PC-9 (cell line): ENCODE measurements at regions not wholly inside any gene's neighbourhood (a gene's known extent, or its start where the extent isn't known, plus 50 kb on each side); places are given as distances from the start of the nearest gene placed in this dataset.

Source experiments
- BruUV-seq: library from RNA; stranded (reverse); fragments of 400-500 nt; replicated peaks from 2 replicates; lab custom pipeline; 2021; lab: Mats Ljungman, UMichigan
- CTCF ChIA-PET: fragments of 300-600 bp; sonication (Branson Sonifier 250); formaldehyde crosslinking; loops from one replicate; lab custom pipeline; 2022; ENCODE audit warnings: antibody characterized with exemption; lab: Charles Lee
- POLR2A ChIA-PET: fragments of 300-600 bp; sonication (Branson Sonifier 250); formaldehyde crosslinking; loops from one replicate; lab custom pipeline; 2022; ENCODE audit warnings: antibody characterized with exemption; ENCODE audit not compliant: unreplicated experiment; lab: Charles Lee
- DNase-seq, 2 experiments: peaks; one replicate each; pipeline versions ENCODE4 v3.0.0 to v3.0.0-alpha.2; 2015 to 2022; ENCODE audit warnings: mixed read lengths in 1 of 2
- H2AFZ ChIP-seq: fragments of 200-600 bp; sonication (generic); 2 replicates; pipeline ENCODE4 v1.8.1; 2017; ENCODE audit warnings: antibody characterized with exemption
- H3F3A ChIP-seq: fragments of 200-600 bp; sonication (generic); 2 replicates; pipeline ENCODE4 v1.8.1; 2017; ENCODE audit warnings: antibody characterized with exemption, mild to moderate bottlenecking, low read depth; ENCODE audit not compliant: insufficient read depth
- H3K27ac ChIP-seq: fragments of 200-600 bp; sonication (generic); 2 replicates; pipeline ENCODE4 v1.6.1; 2016; ENCODE audit warnings: mixed run types
- H3K27me3 ChIP-seq: fragments of 200-600 bp; sonication (generic); 2 replicates; pipeline ENCODE4 v1.6.1; 2016; ENCODE audit warnings: low read depth, mixed run types; ENCODE audit not compliant: insufficient read depth
- H3K36me3 ChIP-seq: fragments of 200-600 bp; sonication (generic); 2 replicates; pipeline ENCODE4 v1.6.1; 2016; ENCODE audit warnings: low read depth, mixed run types
- H3K4me1 ChIP-seq: fragments of 200-600 bp; sonication (generic); replicated peaks from 2 replicates; pipeline ENCODE4 v1.6.1; 2016; ENCODE audit warnings: mixed run types; ENCODE audit not compliant: insufficient read depth
- H3K4me2 ChIP-seq: fragments of 200-600 bp; sonication (generic); 2 replicates; pipeline ENCODE4 v1.6.1; 2017; ENCODE audit warnings: mixed run types
- H3K4me3 ChIP-seq: fragments of 200-600 bp; sonication (generic); 2 replicates; pipeline ENCODE4 v1.6.1; 2016; ENCODE audit warnings: mixed run types
- H3K79me2 ChIP-seq: fragments of 200-600 bp; sonication (generic); 2 replicates; pipeline ENCODE4 v1.6.1; 2017; ENCODE audit warnings: low read depth, mixed run types
- H3K9me2 ChIP-seq: fragments of 200-600 bp; sonication (generic); 2 replicates; pipeline ENCODE4 v1.8.1; 2017; ENCODE audit warnings: mild to moderate bottlenecking; ENCODE audit not compliant: insufficient read depth
- H3K9me3 ChIP-seq: fragments of 200-600 bp; sonication (generic); 2 replicates; pipeline ENCODE4 v1.8.1; 2016; ENCODE audit warnings: low read depth; ENCODE audit not compliant: insufficient read depth
- H4K20me1 ChIP-seq: fragments of 200-600 bp; sonication (generic); 2 replicates; pipeline ENCODE4 v1.8.1; 2017; ENCODE audit not compliant: insufficient read depth
- EZH2 ChIP-seq: fragments of 200-600 bp; sonication (generic); IDR thresholded peaks from 2 replicates; pipeline ENCODE4 v1.8.0; 2017; ENCODE audit warnings: antibody characterized with exemption, low read depth
- intact Hi-C: fragments of 100-400 bp; cut with micrococcal nuclease; formaldehyde crosslinking; loops from one replicate; pipeline ENCODE4 v1.10.0; 2022; ENCODE audit not compliant: unreplicated experiment
- TF ChIP-seq, protein P1 (sequence below): fragments of 200-600 bp; sonication (generic); conservative IDR thresholded peaks from 2 replicates; pipeline ENCODE4 v1.6.1; 2017; ENCODE audit warnings: mixed run types, antibody characterized with exemption, mild to moderate bottlenecking, moderate library complexity

DNA sequence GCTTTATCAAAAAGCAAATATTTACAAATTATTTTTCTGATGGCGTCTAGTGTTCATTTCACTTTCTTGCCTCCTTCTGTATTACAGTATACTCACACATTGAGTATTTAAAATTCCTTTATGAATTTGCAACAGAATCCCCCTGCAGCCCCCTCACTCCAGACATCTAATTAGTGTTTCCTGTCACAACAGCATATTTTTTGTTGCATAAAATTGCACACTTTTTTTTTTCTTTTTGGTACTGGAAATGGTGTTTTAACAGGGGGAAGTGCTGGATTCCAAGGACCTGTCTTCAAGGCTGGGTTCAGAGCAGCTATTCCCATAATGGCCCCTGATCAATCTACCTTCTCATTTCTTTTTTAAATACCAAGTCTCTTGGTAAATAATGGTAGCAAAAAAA, 184.3 kb upstream of the HMCN1 start:
- Histone ChIP-seq H3K27ac (no peak overlapping the region), H4K20me1 (no peaks in the 10 kb centered on the region), H3K36me3 (no peaks in the 10 kb centered on the region), H2AFZ (no peak overlapping the region), H3K9me3 (no peaks in the 10 kb centered on the region), H3K27me3 (no peaks in the 10 kb centered on the region), H3K79me2 (no peaks in the 10 kb centered on the region), H3K4me1 (no peaks in the 10 kb centered on the region), H3K4me2 (no peak overlapping the region), H3F3A (no peaks in the 10 kb centered on the region), H3K9me2 (no peaks in the 10 kb centered on the region), H3K4me3 (no peak overlapping the region)
- ChIA-PET POLR2A (no interaction called here), CTCF (no interaction called here)
- BruUV-seq = no TSS peak
- no peak for DNase-seq
- TF ChIP-seq EZH2 = no peak
- TF ChIP-seq, protein P1, sequence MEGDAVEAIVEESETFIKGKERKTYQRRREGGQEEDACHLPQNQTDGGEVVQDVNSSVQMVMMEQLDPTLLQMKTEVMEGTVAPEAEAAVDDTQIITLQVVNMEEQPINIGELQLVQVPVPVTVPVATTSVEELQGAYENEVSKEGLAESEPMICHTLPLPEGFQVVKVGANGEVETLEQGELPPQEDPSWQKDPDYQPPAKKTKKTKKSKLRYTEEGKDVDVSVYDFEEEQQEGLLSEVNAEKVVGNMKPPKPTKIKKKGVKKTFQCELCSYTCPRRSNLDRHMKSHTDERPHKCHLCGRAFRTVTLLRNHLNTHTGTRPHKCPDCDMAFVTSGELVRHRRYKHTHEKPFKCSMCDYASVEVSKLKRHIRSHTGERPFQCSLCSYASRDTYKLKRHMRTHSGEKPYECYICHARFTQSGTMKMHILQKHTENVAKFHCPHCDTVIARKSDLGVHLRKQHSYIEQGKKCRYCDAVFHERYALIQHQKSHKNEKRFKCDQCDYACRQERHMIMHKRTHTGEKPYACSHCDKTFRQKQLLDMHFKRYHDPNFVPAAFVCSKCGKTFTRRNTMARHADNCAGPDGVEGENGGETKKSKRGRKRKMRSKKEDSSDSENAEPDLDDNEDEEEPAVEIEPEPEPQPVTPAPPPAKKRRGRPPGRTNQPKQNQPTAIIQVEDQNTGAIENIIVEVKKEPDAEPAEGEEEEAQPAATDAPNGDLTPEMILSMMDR = no peak
- intact Hi-C loops = no loop called here

DNA sequence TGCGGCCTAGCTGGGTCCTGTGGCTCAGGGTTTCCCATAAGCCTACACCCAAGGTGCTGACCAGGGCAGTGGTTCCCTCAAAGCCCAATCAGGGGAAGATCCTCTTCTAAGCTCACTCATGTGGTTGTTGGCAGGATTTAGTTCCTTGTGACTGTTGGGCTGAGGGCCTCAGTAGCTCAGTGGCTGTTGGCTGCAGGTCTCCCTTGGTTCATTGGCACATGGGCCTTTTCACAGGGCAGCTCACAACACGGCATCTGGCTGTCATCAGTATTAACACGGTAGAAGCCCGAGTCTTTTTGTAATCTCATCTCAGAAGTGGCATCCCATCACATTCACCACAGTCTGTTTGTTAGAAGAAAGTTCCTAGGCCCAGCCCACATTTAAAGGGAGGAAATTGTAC, 188.2 kb upstream of the HMCN1 start:
- Histone ChIP-seq H4K20me1 (no peaks in the 10 kb centered on the region), H3K9me2 (no peaks in the 10 kb centered on the region), H3K79me2 (no peaks in the 10 kb centered on the region), H3K4me2 (no peak overlapping the region), H3K4me1 (no peaks in the 10 kb centered on the region), H3F3A (no peaks in the 10 kb centered on the region), H3K9me3 (no peaks in the 10 kb centered on the region), H2AFZ (no peak overlapping the region), H3K4me3 (no peak overlapping the region), H3K27me3 (no peaks in the 10 kb centered on the region), H3K36me3 (no peaks in the 10 kb centered on the region), H3K27ac (no peak overlapping the region)
- BruUV-seq = no TSS peak
- intact Hi-C loops = no loop called here
- ChIA-PET CTCF (no interaction called here), POLR2A (no interaction called here)
- DNase-seq = no peak
- no peak for TF ChIP-seq EZH2
- TF ChIP-seq, protein P1 = no peak

DNA sequence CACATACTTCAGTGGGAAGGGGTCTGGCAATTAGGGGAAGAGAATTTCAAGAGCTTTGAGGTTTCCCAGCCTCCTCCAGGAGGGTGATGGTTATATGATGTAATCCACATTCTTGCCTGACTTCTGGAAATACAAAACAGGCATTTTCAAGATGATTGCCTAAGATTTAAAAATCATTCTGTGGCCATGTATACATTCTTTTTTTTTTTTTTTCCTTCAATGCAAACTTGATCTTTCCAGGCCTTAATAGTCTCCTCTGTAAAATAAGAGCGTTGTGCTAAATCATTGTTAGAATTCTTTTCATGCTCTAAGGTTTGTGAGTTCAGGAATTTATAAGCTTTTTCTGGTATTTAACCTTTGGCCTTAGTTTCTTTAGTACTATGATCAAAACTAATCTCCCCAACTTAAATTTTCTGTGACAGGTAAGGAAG, 192.3 kb upstream of the HMCN1 start:
- Histone ChIP-seq H3K27ac (no peak overlapping the region), H3K4me2 (no peak overlapping the region)

More for the DNA sequence above, 192.3 kb upstream of the HMCN1 start:
- intact Hi-C loops = no loop called here
- H3K9me3 ChIP-seq = no peaks in the 10 kb centered on the region
- H3F3A ChIP-seq = no peaks in the 10 kb centered on the region
- no peaks in the 10 kb centered on the region for H3K79me2 ChIP-seq
- H3K4me3 ChIP-seq = no peak overlapping the region
- no TSS peak for BruUV-seq
- H3K4me1 ChIP-seq = no peaks in the 10 kb centered on the region
- no peaks in the 10 kb centered on the region for H3K9me2 ChIP-seq
- H4K20me1 ChIP-seq = no peaks in the 10 kb centered on the region
- H3K27me3 ChIP-seq = no peaks in the 10 kb centered on the region
- H2AFZ ChIP-seq = 0 out of 2 replicates have a peak overlapping the region, but pooled peaks have one; percentile 35
- no peak for DNase-seq
- CTCF ChIA-PET = no interaction called here
- TF ChIP-seq, protein P1 = no peak
- no peak for TF ChIP-seq EZH2
- POLR2A ChIA-PET = interaction anchor here (0.5 kb wide), 1 partner anchor 132 kb away, joined by 4 read pairs; no protein-coding TSS in a partner anchor
- no peaks in the 10 kb centered on the region for H3K36me3 ChIP-seq
